LoVo (cell line): ENCODE measurements at regions not wholly inside any gene's neighbourhood (a gene's known extent, or its start where the extent isn't known, plus 50 kb on each side); places are given as distances from the start of the nearest gene placed in this dataset.

Experiments used
- DNase-seq: peaks from one replicate; pipeline ENCODE4 v3.0.0-alpha.2; 2016; ENCODE audit warnings: low spot score

DNA sequence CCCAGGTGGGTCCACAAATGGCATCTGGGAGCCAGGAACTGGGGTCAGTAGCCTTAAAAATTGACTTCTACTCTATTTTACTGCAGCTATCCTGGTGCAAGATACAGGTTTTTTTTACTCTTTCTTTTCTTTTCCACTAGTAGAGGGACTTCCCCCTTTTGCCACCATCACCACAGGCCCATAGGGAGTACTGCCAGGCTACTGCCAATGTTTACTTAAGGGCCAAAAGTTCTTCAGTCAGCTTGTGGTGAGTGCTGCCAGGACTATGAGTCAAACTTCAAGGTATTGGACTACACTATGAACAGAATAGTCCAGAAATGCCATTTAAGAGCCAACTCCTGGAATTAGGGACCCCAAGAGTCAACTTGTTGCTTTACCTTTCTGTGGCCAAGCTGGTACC, 94.7 kb downstream of the EDA2R start:
- no peak for DNase-seq

DNA sequence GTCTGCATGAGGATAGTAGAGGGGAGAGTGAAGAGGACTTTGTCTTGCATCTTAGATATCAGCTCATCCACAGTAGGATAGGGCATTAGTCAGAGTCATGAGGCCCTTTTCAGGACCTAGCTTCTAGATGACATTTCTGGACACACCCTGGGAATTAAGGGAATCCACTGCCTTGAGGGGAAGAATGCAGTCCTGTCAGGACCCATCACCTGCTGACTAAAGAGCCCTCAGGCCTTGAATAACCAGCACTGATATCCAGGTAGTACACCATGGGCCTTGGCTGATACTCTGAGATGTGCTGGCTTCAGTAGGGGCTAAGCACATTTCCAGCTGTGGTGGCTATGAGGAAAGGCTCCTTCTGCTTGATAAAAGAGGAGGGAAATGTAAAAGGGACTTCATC, 134.4 kb downstream of the EDA2R start:
- DNase-seq, result no peak

DNA sequence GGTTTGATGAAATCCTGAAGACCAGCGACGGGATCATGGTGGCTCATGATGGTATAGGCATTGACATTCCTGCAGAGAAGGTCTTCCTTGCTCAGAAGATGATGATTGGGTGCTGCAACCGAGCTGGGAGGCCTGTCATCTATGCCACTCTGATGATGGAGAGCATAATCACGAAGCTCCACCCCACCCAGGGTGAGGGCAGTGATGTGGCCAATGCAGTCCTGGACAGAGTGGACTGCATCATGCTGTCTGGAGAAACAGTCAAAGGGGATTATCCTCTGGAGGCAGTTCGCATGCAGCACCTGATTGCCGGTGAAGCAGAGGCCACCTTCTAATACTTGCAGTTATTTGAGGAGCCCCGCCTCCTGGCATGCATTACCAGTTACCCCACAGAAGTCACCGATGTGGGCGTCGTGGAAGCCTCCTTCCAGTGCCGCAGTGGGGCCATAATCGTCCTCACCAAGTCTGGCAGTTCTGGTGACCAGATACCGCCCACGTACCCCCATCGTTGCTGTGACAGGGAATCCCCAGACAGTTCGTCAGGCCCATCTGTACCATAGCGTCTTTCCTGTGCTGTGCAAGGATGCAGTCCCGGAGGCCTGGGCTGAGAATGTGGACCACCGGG, 140.1 kb downstream of the EDA2R start:
- no peak for DNase-seq

DNA sequence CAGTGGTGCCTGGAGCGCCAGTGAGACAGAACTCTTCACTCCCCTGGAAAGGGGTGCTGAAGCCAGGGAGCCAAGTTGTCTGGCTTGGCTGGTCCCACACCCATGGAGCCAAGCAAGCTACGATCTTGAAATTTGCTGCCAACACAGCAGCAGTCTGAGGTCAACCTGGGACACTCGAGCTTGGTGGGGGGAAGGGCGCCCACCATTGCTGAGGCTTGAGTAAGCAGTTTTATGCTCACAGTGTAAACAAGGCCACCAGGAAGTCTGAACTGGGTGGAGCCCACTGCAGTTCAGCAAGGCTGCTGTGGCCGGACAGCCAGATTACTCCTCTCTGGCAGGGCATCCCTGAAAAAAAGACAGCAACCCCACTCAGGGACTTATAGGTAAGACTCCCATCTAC, 149.5 kb downstream of the EDA2R start:
- DNase-seq, result peak; percentile 0
